ENCODE measurements at regions not wholly inside any gene's neighbourhood (a gene's known extent, or its start where the extent isn't known, plus 50 kb on each side); places are given as distances from the start of the nearest gene placed in this dataset.
A peak's percentile ranks its signal among the peaks of the same experiment; 100 is the strongest.
"Not testable (repeated sequence)": the region's sequence is repeated elsewhere in the genome, so short reads cannot be mapped to it uniquely, and the experiment has no call there.

DNA sequence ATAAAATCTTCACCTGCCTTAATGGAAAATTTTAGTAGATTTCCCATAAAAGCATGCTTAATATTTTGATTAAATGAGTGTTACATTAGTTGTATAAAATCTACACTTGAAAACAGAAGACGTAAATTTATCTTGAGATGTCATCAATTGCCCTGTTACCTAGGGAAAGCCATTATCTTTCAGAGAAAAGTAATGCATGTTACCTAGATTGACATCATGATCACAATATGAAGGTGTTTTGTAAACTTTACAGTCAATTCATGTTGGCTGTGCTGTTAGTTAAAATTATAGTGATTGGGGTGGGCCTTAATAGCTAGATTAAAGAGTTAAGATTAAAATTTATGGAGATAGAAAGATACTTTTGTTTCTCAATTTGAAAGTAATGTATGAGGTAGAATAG, 293.2 kb upstream of the PCDH18 start:
- DNase-seq = no peak

DNA sequence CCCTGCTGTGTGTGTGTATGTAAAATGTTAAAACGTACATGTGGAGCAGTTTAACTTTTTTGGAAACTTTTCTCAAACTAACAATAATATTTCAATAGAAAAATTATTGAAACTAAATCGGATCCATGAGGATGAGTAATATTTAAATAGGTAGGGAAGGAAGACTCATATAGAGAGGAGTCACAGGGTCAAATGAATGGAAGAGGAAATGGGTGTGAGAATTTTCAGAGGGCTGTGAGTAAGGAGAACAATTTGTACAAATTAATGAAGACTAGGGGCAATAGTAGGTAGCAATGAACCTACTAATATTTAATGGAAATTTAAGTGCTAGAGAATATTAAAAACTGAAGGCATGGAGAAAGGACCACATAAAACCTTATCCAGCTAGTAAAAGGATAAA, 290.7 kb upstream of the PCDH18 start:
- no peak for DNase-seq

DNA sequence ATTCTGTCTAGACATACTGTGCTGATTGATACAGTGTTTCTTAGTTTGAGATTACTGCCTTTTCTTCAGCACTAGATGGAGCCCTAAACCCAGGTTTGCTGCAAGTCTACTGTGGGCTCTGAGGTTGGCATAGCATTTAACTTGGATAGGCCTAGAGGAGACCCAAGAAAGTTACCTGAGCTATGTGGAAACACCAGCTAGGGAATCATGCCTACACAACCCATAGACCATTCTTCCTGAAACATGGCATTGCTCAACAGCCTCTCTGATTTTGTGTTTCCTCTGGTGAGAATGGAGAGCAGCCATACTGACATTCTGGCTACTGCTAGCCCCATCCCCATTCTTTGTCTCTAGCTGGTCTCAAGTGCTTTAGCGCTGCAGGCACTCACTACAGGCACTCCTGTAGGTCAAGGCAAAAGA, 287.7 kb upstream of the PCDH18 start:
- peak; percentile 52 for DNase-seq

DNA sequence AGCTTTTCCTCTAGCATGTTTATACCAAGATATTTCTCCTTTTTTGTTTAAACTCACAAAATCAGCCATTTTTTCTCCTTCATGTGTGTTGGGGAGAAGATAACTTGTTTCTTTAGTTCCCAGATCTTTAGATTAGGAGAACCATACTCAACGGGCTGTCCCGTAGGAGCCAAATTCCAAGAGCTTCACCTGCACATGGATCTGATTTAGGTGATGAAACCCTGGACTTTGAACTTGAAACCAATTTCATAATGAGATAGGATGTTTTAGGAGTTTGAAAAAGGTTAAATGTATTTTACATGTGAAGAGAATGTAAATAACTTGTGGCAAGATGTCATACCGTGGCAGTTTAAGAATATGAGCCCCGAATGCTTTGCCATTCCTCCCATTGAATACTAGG, 280.0 kb upstream of the PCDH18 start:
- no peak for DNase-seq

DNA sequence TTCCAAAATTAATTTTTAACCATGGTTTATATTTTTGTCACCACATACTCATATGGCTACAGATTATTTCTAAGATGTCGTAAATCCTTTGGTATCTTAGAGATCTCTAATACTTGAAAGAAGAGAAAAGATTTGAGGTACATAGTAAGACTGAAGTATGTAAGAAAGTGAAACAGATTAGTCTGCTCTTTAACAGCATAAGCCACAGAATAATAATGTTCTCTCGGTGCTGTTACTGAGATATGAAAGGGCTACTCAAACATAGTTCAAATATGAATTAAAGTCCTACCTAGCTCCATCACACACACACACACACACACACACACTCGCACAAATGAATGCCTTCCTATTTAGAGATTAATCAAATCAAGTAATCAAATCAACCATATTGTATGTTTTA, 274.1 kb upstream of the PCDH18 start:
- DNase-seq = no peak

DNA sequence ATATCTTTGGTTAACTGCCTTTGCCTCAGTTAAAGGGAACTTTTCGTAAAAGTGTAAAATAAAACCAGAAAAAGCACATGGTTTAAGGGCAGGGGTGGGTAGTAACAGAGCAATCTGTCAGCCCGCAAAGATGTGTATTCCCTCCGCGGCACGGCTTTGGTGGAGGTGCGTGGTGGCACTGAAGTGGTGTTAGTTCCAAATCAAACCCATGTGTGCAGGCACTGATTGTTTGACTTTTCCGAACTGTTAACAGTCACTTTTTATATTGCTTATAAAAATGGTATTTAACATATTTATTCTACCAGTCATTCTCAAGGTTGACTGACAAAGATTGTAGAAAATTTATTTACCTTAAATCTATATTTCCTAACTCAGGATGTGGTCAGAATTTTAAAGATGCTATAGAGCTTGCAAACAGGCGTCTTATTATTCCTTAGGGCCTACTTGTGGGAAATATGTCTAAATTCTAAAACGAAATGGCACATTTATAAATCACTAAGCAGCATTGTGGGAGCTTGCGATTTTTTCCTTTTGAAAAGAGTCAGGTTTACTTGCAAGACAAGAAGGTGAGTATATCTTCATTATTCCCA, 272.7 kb upstream of the PCDH18 start:
- DNase-seq = no peak

DNA sequence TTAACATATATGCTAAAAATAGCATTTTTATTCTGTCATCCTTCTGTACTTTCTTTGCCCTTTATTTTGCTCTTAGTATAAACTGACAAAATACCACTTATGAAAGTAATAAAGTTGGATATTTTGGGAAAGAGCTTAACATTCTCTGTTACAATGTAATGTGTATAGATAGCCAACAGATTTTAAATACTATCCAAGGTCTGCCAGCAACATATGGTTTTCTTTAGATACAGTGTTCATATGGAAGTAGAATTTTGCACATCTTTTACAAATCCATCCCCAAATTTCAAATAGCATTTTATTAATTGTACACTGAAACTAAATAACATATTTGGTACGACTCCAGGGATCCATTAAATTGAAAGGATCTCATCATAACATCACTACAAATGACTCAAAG, 268.6 kb upstream of the PCDH18 start:
- DNase-seq = no peak

DNA sequence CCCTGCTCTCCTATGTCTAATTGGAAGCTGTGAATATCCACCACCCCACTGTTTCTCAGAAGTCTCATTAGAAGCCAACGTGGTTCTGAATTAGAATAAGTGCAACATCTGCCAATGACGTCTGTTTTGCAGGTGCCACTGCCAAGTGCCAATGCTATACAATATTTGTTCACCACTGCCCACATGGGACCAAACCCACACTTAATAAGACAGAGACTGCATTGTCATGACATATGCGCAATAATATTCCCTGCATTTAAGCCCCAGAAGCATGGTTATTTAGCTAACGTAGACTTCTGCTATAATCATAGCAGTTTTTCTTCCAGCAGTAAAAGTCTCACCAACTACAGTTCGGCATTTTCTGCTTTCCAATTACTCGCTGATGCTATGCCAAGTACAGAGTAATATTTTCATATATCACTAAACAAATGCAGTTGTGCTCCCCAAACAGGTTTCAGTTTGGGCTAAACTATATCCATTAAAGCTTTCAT, 262.5 kb upstream of the PCDH18 start:
- DNase-seq = no peak

DNA sequence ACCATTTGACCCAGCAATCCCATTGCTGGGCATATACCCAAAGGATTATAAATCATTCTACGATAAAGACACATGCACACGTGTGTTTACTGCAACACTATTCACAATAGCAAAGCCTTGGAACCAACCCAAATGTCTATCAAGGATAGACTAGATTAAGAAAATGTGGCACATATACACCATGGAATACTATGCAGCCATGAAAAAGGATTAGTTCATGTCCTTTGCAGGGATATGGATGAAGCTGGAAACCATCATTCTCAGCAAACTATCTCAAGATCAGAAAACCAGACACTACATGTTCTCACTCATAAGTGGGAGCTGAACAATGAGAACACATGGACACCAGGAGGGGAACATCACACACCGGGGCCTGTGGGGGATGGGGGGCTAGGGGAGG, 257.0 kb upstream of the PCDH18 start:
- DNase-seq = not testable (repeated sequence)

DNA sequence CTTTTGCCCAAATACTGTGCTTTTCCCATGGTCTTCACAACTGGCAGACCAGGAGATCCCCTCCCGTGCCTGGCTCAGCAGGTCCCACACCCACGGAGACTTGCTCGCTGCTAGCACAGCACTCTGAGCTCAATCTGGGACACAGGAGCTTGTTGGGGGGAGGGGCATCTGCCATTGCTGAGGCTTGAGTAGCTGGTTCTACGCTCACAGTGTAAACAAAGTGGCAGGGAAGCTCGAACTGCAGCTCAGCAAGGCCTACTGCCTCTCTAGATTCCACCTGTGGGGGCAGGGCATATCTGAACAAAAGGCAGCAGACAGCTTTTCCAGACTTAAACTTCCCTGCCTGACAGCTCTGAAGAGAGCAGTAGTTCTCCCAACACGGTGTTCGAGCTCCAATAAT, 251.6 kb upstream of the PCDH18 start:
- DNase-seq = not testable (repeated sequence)

DNA sequence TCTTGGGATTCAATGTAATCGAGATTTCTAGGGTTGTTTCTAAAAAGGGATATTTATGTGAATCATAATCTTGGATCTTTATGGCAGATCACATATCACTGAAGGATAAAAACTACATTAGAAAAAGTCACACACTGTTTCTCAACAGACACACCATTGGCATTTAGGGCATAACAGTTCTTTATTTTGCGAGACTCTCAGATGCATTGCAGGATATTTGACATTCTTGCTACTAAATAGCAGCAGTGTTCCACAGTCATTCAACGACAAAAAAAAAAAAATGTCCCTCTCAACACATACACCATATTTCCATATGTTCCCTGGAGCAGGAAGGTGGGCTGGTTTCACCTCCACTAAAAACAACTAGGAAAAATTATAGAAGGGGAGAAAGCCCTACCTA, 243.4 kb upstream of the PCDH18 start:
- DNase-seq = no peak

DNA sequence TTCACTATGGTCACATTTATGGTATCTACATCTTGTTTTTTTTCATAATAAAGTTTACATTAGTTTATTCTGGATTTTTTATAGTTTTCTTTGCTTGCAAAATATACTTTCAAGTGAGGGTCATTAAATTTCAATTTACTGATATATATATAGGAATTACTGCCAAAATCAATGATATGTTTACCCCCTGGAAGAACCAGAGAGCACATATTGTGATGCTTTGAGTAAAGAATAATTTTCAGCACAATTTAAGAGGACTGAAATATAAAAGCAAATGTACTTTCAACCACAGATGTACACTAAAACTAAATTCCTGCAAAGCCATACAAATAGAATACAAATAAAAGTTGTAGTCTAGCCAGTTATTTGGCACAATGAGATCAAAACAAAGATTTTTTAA, 242.2 kb upstream of the PCDH18 start:
- DNase-seq = no peak

DNA sequence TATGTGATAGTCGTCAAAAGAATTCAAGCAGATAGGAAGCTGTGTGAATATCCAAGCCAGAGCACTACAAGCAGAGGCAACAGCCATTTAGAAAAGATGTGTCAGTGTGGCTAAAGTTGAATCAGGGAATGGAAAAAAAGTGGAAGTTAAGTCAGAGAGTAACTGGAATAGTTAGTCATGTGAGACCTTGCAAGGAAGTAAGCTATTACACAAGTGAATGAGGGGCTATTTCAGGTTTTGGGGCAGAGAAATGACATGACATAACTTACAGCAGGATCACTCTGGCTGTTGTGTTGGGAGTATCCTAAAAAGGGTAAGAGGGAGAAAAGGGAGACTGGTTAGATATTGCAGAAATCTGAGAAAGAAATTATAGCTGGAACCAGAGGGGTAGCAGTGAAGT, 236.6 kb upstream of the PCDH18 start:
- DNase-seq = no peak

DNA sequence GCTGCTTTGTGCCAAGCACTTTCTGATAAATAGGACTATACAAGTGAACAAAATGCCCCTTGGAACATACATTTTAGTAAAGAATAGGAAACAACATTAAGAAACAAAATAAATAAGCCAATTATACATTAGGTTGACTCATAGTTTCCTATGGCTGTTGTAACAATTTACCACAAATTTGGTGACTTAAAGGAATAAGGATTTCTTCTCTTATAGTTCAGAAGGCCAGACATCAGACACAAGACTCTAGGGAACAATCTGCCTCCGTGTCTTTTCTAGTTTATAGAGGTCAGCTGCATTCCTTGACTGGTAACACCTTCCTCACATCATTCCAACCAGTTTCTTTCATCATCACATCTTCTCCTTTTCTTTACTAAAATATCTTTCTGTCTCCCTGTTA, 235.9 kb upstream of the PCDH18 start:
- DNase-seq = no peak

DNA sequence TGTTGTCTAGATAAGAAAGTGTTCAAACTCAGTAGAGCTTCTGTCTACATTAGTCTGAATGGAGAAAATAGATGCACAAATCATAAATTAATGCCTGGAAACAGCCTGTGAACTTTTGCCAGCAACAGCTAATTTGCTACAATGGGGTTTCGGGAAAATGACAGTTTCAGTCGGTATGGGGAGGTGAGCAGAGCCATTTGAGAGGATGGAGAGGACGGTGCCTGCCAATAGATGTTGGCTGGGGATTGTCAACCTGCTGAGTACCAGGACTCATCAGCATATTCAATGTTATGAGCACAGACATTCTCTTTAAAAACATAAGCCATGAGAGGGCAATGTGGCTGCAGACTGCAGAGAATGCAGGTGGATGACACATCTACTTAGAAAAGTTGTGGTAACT, 230.3 kb upstream of the PCDH18 start:
- no peak for DNase-seq

DNA sequence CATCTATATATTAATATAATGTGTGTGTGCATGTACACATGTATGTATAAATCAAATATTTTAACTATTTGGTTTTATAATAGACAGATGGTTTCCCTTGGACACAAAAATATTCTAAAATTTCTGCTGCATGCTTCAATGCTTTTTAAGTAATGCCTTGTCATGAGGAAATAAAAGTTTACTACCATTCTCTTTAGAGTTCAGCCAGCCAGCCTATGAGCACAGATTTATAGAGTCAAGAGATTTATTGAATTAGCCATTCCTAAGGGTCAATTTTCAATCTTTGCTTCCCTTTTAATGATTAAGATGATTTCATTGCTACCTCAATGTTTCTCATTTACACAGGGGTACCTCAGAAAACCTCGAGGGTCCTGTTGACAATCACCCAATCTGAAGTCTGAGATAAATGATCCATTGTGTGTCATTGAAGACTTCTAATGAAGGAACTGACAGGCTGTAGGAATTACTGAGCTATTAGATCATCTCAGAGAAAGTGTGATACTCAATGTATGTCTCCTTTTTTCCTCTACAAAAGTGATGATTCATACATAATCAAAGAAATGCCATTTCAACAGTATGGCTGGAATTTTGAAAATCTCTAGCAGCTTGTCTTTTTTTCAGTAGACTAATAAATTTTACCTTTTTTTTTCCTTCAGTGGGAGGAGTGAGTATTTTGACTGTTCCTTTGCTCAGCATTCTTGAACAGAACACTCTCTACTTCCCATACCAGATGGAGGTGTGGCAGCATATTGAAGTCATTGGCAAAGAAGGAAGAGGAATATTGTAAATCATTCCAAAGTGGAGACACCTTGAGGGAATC, 222.6 kb upstream of the PCDH18 start:
- no peak for DNase-seq

DNA sequence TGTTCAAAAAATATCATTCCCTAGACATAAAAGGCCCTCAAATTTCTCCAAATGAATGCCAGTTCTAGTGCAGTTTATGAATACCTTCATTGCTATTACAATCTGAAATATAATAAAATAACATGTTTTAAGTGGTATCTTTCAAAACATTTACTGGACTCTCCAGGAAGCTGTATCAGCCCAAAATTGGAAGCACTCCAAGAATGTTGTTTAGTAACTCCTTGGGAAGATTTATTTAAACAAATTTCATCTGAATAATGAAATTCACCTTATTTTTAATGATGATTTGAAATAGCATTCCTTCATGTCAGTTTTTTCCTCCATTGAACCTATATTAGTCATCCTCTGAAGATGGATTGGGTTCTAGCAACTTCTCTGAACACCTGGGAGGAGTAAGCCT, 217.2 kb upstream of the PCDH18 start:
- no peak for DNase-seq

DNA sequence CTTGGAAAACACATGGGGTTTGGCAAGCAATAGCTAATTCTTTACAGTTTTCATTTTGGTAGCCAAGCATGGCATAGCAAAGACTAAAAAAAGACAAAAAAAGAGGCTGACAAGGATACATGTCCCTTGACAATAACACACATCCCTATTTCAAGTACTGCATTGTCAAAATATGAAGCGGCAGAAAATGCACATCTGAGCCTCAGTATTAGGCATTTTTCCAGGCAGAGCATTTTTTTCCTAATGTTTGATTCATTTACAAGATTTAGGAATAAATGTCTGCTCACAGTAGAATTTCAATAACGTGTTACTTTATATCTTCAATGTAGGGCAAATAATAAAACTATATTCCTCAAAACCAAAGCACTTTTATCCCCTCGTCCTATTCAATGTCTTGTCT, 216.3 kb upstream of the PCDH18 start:
- DNase-seq = no peak

DNA sequence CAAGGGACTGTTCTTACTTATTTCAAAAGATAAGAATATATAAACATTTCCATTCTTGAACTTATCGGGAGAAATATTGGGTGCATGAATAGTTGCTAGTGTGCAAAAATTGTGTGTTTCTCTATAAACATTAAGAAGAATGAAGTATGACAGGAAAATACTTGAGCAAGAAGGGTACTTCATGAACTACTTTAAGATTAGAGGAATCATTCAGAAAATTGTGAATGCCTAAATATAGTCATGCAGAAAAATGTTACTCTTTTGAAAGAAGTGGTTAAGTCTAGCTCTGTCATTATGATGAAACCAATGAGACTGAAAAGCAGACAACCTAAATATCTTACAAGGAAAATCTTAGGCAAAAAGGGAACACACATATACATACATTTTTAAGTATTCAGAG, 207.8 kb upstream of the PCDH18 start:
- no peak for DNase-seq

DNA sequence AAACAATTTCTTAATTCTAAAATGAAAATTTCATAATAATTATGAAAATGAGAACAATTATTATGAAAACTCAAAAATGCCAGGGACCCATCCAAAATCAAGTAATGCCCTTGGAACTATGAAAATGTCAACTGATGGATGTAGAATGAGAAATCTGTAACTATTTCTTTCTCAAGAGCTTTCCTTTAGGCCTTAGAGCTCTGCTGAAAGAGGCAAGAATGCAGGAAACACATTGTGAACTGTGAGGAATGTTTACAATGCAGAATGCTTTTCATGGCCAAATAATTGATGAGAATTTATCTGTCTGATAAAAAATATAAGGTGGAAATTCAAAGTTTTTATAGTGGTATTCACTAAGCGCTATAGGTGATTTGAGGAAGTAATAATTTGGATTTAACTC, 207.1 kb upstream of the PCDH18 start:
- DNase-seq = no peak

DNA sequence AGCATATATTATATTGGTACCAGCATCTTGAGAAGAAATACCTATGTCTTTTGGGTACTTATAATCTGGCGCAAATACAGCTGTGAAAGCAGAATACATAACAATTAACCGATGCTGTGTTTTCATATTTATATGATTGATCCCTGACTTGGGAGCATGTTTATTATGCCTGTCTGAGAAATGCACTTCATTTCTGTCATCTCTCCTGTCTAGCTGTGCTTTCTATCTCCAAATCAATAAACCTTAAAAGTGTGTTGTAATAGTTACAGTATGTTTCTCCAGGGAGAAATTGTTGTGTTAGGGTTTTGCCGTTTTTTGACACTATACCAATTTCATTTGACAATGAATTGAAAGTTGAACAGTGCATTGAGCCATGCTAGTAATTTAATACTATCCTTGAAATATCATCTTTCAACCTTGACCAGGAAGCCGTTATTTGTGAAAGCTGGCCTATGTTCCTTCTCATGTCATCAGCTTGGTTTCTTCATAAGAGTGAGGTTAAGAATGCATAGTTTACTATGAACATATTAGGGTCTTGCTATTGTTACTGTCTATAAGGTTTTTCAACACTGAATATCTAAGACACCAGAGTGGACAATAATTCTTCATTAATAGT, 206.2 kb upstream of the PCDH18 start:
- no peak for DNase-seq

DNA sequence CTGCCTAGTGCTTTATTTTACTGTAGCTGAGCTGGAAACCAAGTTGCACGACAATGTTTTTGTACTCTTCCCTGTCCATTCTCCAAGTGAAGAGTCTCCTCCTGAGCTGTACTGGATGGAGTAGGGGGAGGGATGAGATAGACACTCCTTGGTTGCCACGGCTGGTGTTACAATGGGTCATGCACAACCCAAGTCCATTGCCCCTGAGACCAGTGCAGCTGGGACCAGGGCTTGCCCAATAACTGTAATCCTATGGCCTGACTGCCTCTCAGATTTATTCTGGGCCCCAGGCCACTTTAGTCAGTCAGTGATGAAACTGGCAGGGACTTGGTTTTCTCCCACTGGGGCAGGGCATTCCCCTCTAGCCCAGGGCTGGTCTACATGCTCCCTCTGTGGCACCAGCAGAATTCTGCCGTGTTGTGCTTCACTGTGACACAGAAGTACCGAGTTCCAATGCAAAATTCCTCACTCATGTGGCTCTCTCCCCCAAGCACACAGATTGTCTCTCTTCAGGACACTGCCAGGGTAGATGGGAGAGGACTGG, 203.3 kb upstream of the PCDH18 start:
- no peak for DNase-seq

DNA sequence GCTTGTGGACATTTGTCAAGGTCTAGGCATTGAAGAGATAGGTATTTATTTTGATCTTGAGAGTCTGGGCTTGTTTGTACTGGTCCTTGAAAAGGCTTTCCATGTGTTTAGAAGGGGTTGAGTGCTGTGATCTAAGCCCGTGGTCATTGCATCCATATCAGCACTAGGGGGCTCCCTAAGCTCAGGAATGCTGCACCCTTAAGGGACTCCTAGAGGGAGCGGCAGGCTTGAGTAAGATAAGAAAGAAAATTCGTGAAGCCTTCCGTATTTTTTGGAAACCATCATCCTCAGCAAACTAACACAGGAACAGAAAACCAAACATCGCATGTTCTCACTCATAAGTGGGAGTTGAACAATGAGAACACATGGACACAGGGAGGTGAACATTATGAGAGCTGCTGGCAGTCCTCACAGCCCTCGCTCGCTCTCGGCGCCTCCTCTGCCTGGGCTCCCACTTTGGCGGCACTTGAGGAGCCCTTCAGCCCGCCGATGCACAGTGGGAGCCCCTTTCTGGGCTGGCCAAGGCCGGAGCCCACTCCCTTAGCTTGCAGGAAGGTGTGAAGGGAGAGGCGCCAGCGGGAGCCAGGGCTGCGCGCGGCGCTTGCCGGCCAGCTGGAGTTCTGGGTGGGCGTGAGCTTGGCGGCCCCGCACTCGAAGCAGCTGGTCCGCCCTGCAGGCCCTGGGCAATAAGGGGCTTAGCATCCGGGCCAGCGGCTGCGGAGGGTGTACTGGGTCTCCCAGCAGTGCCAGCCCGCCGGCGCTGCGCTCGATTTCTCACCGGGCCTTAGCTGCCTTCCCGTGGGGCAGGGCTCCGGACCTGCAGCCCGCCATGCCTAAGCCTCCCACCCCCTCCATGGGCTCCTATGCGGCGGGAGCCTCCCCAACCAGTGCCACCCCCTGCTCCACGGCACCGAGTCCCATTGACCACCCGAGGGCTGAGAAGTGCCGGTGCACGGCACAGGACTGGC, 201.2 kb upstream of the PCDH18 start:
- peak; percentile 48 for DNase-seq

Measured in hematopoietic multipotent progenitor cell treated with erythropoietin and hydrocortisone succinate and interleukin-3 and kit ligand, for 8 days (in vitro differentiated cells).